HEK293 (cell line): ENCODE measurements at regions not wholly inside any gene's neighbourhood (a gene's known extent, or its start where the extent isn't known, plus 50 kb on each side); places are given as distances from the start of the nearest gene placed in this dataset.
A peak's percentile ranks its signal among the peaks of the same experiment; 100 is the strongest.

Experiments
- CTCF ChIA-PET: fragments of 350-600 bp; formaldehyde crosslinking; extraction: SDS; loops from one replicate; lab custom pipeline; 2021; ENCODE audit warnings: antibody characterized with exemption; lab: Yijun Ruan, JAX
- POLR2A ChIA-PET: fragments of 300-600 bp; formaldehyde crosslinking; extraction: SDS; loops from one replicate; lab custom pipeline; 2020; ENCODE audit warnings: antibody characterized with exemption, inconsistent platforms; lab: Yijun Ruan, JAX
- H3K27ac ChIP-seq: fragments of 200-500 bp; sonication (Bioruptor generic); 2 replicates; pipeline ENCODE4 v1.5.1; 2014; ENCODE audit warnings: low read depth, low read length, control low read depth, inconsistent platforms; ENCODE audit errors: extremely low read depth
- H3K36me3 ChIP-seq, 2 experiments: fragments of 200-500 bp in 1 of 2; sonication (Bioruptor generic) in 1 of 2; 1 replicate in 1 of 2; 2 replicates in 1 of 2; pipeline ENCODE4 v1.5.1; 2014 to 2017; ENCODE audit warnings: inconsistent platforms in 2 of 2, low read length in 2 of 2; ENCODE audit not compliant: control insufficient read depth in 2 of 2, insufficient read depth in 1 of 2
- H3K4me1 ChIP-seq: fragments of 200-500 bp; sonication (Bioruptor generic); 2 replicates; pipeline ENCODE4 v1.5.1; 2014; ENCODE audit warnings: mild to moderate bottlenecking, low read length, inconsistent platforms; ENCODE audit not compliant: control insufficient read depth, insufficient read depth
- H3K4me3 ChIP-seq: 2 replicates; pipeline ENCODE4 v1.5.1; 2011; ENCODE audit warnings: low read depth, mild to moderate bottlenecking, control low read depth, low read length, moderate library complexity
- H3K9me3 ChIP-seq: fragments of 200-500 bp; sonication (Bioruptor generic); 2 replicates; pipeline ENCODE4 v1.5.1; 2014; ENCODE audit warnings: low read depth, low read length, inconsistent platforms; ENCODE audit not compliant: control insufficient read depth, insufficient read depth
- BCL11B ChIP-seq: fragments of 450-650 bp; formaldehyde crosslinking; IDR thresholded peaks from 2 replicates; pipeline ENCODE4 v1.5.1; 2016; ENCODE audit warnings: low read depth, missing biosample characterization, missing genetic modification characterization
- FEZF1 ChIP-seq: fragments of 450-650 bp; formaldehyde crosslinking; IDR thresholded peaks from 2 replicates; pipeline ENCODE4 v1.5.1; 2016; ENCODE audit warnings: missing biosample characterization, missing genetic modification characterization
- KLF1 ChIP-seq: fragments of 450-650 bp; formaldehyde crosslinking; IDR thresholded peaks from 2 replicates; pipeline ENCODE4 v1.5.1; 2016; ENCODE audit warnings: missing biosample characterization, missing genetic modification characterization
- ZNF121 ChIP-seq: fragments of 450-650 bp; formaldehyde crosslinking; IDR thresholded peaks from 2 replicates; pipeline ENCODE4 v1.5.1; 2016; ENCODE audit warnings: missing biosample characterization, missing genetic modification characterization
- ZNF433 ChIP-seq: fragments of 450-650 bp; formaldehyde crosslinking; IDR thresholded peaks from 2 replicates; pipeline ENCODE4 v1.5.1; 2016; ENCODE audit warnings: missing biosample characterization, missing genetic modification characterization, low read depth
- ZNF596 ChIP-seq: fragments of 450-650 bp; IDR thresholded peaks from 2 replicates; pipeline ENCODE4 v1.5.0; 2018; ENCODE audit warnings: missing biosample characterization, mild to moderate bottlenecking, missing genetic modification characterization, moderate library complexity
- ZNF624 ChIP-seq: fragments of 450-650 bp; formaldehyde crosslinking; IDR thresholded peaks from 2 replicates; pipeline ENCODE4 v1.5.1; 2017; ENCODE audit warnings: missing biosample characterization, missing genetic modification characterization
- ZNF658 ChIP-seq: fragments of 450-650 bp; formaldehyde crosslinking; IDR thresholded peaks from 2 replicates; pipeline ENCODE4; 2016; ENCODE audit warnings: missing biosample characterization, missing genetic modification characterization
- ZNF76 ChIP-seq: fragments of 450-650 bp; formaldehyde crosslinking; IDR thresholded peaks from 2 replicates; pipeline ENCODE4; 2016; ENCODE audit warnings: low read depth, missing biosample characterization, missing genetic modification characterization, borderline replicate concordance
- ZNF837 ChIP-seq: fragments of 450-650 bp; formaldehyde crosslinking; IDR thresholded peaks from 2 replicates; pipeline ENCODE4 v1.5.1; 2016; ENCODE audit warnings: missing biosample characterization, missing genetic modification characterization
- TF ChIP-seq, protein P1 (sequence below): fragments of 450-650 bp; formaldehyde crosslinking; IDR thresholded peaks from 2 replicates; pipeline ENCODE4 v1.5.1; 2016; ENCODE audit warnings: missing biosample characterization, missing genetic modification characterization
- TF ChIP-seq, protein P2 (sequence below): fragments of 450-650 bp; formaldehyde crosslinking; IDR thresholded peaks from 2 replicates; pipeline ENCODE4 v1.5.1; 2017; ENCODE audit warnings: missing biosample characterization, missing genetic modification characterization
- TF ChIP-seq, protein P3 (sequence below): fragments of 450-650 bp; formaldehyde crosslinking; IDR thresholded peaks from 2 replicates; pipeline ENCODE4 v1.5.1; 2016; ENCODE audit warnings: missing biosample characterization, missing genetic modification characterization

DNA sequence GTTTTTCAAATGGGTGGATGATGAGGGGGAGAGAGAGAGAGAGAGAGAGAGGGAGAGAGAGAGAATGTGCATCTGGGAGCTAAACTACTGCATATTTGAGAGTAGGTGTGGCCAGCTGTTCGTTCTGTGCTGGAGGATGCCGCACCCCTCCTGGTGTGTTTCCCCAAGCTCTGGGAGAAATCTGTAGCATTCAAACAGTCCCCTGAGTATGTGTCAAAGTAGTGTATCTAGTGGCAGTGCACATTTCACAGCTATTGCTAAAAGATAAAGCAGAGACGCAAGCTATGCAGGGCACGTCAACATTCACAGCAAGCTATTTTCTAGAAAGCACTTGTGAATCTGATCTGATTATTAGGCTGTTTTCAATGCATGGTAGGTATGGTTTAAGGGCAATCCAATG is 83.5 kb upstream of the LIMCH1 start:
- Histone ChIP-seq H3K9me3 (no peaks in the 10 kb centered on the region), H3K36me3 (no peaks in the 10 kb centered on the region), H3K4me1 (peaks cover 4% of the 10 kb centered on the region), H3K4me3 (no peak overlapping the region), H3K27ac (no peak overlapping the region)
- POLR2A ChIA-PET: no interaction called here
- TF ChIP-seq, protein P1, sequence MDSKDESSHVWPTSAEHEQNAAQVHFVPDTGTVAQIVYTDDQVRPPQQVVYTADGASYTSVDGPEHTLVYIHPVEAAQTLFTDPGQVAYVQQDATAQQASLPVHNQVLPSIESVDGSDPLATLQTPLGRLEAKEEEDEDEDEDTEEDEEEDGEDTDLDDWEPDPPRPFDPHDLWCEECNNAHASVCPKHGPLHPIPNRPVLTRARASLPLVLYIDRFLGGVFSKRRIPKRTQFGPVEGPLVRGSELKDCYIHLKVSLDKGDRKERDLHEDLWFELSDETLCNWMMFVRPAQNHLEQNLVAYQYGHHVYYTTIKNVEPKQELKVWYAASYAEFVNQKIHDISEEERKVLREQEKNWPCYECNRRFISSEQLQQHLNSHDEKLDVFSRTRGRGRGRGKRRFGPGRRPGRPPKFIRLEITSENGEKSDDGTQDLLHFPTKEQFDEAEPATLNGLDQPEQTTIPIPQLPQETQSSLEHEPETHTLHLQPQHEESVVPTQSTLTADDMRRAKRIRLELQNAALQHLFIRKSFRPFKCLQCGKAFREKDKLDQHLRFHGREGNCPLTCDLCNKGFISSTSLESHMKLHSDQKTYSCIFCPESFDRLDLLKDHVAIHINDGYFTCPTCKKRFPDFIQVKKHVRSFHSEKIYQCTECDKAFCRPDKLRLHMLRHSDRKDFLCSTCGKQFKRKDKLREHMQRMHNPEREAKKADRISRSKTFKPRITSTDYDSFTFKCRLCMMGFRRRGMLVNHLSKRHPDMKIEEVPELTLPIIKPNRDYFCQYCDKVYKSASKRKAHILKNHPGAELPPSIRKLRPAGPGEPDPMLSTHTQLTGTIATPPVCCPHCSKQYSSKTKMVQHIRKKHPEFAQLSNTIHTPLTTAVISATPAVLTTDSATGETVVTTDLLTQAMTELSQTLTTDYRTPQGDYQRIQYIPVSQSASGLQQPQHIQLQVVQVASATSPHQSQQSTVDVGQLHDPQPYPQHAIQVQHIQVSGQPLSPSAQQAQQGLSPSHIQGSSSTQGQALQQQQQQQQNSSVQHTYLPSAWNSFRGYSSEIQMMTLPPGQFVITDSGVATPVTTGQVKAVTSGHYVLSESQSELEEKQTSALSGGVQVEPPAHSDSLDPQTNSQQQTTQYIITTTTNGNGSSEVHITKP (tag by site-specific recombination): 0 out of 2 replicates have a peak, but pooled peaks have one; percentile 26
- TF ChIP-seq KLF1 (tag by site-specific recombination) (peak; percentile 11; the same call in 1 of the 2 replicates), ZNF596 (peak; percentile 65; the same call in 1 of the 2 replicates), BCL11B (tag by site-specific recombination) (no peak)
- CTCF ChIA-PET: interaction anchor here (2.1 kb wide), 1 partner anchor 207 kb away, joined by 8 read pairs; no protein-coding TSS in a partner anchor

DNA sequence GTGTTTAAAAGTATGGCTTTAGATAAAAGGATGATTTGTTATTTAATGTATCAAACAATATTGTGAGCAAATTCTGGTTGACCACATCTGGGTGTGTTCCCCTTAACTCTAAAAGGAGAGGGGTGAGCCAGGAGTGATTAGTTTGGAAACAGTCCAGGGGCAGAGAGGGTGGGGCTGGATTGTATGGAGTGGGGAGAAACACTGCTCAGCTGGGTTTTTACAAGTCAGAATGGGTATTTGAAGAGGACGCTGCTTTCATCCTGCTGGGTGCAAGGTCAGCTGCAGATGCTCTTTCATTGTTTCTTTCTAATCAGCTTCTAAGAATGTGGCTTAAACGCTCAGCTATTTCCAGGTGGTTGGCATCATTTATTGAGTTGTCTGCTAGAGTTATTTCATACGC is 82.8 kb upstream of the LIMCH1 start:
- Histone ChIP-seq H3K9me3 (no peaks in the 10 kb centered on the region), H3K4me1 (peaks cover 4% of the 10 kb centered on the region)
- CTCF ChIA-PET: interaction anchor here (0.6 to 2.1 kb wide), 2 partner anchors 207 to 239 kb away, joined by 4 to 8 read pairs; no protein-coding TSS in a partner anchor
- TF ChIP-seq ZNF658 (tag by site-specific recombination) (no peak), FEZF1 (tag by site-specific recombination) (peak; percentile 29; the same call in 1 of the 2 replicates), ZNF121 (tag by site-specific recombination) (no peak), KLF1 (tag by site-specific recombination) (peak; percentile 45), ZNF433 (tag by site-specific recombination) (no peak)
- TF ChIP-seq, protein P2, sequence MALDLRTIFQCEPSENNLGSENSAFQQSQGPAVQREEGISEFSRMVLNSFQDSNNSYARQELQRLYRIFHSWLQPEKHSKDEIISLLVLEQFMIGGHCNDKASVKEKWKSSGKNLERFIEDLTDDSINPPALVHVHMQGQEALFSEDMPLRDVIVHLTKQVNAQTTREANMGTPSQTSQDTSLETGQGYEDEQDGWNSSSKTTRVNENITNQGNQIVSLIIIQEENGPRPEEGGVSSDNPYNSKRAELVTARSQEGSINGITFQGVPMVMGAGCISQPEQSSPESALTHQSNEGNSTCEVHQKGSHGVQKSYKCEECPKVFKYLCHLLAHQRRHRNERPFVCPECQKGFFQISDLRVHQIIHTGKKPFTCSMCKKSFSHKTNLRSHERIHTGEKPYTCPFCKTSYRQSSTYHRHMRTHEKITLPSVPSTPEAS: no peak
- TF ChIP-seq, protein P3, sequence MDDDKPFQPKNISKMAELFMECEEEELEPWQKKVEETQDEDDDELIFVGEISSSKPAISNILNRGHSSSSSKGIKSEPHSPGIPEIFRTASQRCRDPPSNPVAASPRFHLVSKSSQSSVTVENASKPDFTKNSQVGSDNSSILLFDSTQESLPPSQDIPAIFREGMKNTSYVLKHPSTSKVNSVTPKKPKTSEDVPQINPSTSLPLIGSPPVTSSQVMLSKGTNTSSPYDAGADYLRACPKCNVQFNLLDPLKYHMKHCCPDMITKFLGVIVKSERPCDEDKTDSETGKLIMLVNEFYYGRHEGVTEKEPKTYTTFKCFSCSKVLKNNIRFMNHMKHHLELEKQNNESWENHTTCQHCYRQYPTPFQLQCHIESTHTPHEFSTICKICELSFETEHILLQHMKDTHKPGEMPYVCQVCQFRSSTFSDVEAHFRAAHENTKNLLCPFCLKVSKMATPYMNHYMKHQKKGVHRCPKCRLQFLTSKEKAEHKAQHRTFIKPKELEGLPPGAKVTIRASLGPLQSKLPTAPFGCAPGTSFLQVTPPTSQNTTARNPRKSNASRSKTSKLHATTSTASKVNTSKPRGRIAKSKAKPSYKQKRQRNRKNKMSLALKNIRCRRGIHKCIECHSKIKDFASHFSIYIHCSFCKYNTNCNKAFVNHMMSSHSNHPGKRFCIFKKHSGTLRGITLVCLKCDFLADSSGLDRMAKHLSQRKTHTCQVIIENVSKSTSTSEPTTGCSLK (tag by site-specific recombination): no peak
- TF ChIP-seq, all 188 proteins: peak for 2
- H3K27ac ChIP-seq: no peak overlapping the region
- no peak overlapping the region for H3K4me3 ChIP-seq
- POLR2A ChIA-PET: no interaction called here
- no peaks in the 10 kb centered on the region for H3K36me3 ChIP-seq

DNA sequence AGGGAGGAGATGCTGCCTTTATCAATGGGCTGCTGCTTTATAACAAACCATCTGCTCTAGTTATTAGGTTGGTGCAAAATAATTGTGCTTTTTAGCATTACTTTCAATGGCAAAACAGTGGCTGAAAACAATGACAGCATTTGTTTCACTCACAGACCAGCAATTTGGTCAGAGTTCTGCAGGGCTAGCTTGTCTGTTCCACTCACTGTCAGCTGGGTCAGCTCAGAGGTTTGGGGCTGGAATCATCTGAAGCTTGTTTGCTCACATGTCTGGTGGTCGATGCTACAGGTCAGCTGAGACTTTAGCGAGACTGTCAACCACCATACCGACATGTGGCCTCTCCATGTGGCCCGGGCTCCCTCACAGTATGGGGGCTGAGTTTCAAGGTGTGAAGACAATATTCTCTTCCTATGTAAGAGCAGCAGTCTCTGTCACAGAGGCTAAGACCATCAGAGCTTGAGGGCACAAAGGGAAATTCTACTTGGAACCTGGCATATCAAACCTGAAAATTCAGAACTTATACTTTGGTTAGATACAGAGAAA is 81.3 kb upstream of the LIMCH1 start:
- CTCF ChIA-PET: no interaction called here

More for the DNA sequence above, 81.3 kb upstream of the LIMCH1 start:
- Histone ChIP-seq H3K27ac (no peak overlapping the region), H3K36me3 (no peaks in the 10 kb centered on the region), H3K4me3 (no peak overlapping the region), H3K4me1 (peaks cover 4% of the 10 kb centered on the region), H3K9me3 (no peaks in the 10 kb centered on the region)
- POLR2A ChIA-PET: no interaction called here
- TF ChIP-seq ZNF624 (tag by site-specific recombination): no peak
- no peak for TF ChIP-seq ZNF837 (tag by site-specific recombination)
- no peak for TF ChIP-seq ZNF76 (tag by site-specific recombination)
